GM12878 (cell line): ENCODE measurements at regions not wholly inside any gene's neighbourhood (a gene's known extent, or its start where the extent isn't known, plus 50 kb on each side); places are given as distances from the start of the nearest gene placed in this dataset.

Source experiments
- ATAC-seq: fragments of 200-7000 bp; cut with Tn5 transposase; 3 replicates; pipeline ENCODE4 v1.9.1; 2020; ENCODE audit warnings: mild to moderate bottlenecking, moderate library complexity
- BruUV-seq: library from RNA; stranded (reverse); fragments of 400-500 nt; replicated peaks from 2 replicates; lab custom pipeline; 2021; lab: Mats Ljungman, UMichigan
- CTCF ChIA-PET: fragments of 300-600 bp; sonication (Branson Sonifier 250); formaldehyde crosslinking; extraction: SDS; loops from one replicate; lab custom pipeline; 2021; ENCODE audit warnings: inconsistent platforms; lab: Yijun Ruan, JAX
- POLR2A ChIA-PET: fragments of 350-600 bp; formaldehyde crosslinking; extraction: SDS; loops from one replicate; lab custom pipeline; 2021; ENCODE audit warnings: inconsistent platforms; lab: Charles Lee
- RAD21 ChIA-PET: fragments of 300-600 bp; sonication (Branson Sonifier 250); formaldehyde crosslinking; loops from one replicate; lab custom pipeline; 2023; ENCODE audit warnings: antibody characterized with exemption; ENCODE audit not compliant: unreplicated experiment; lab: Charles Lee
- SMC1A ChIA-PET: fragments of 300-600 bp; sonication (Branson Sonifier 250); formaldehyde crosslinking; loops from one replicate; lab custom pipeline; 2023; ENCODE audit not compliant: unreplicated experiment, uncharacterized antibody; lab: Charles Lee
- DNase-seq: peaks from one replicate; pipeline ENCODE4 v3.0.0-alpha.2; 2011; ENCODE audit warnings: low read depth, low spot score
- FAIRE-seq: peaks from 3 replicates; lab custom pipeline; 2011; peaks lifted over from hg19 to GRCh38; lab: Jason Lieb, UNC
- H2AFZ ChIP-seq: 2 replicates; pipeline ENCODE4 v1.6.0; 2011; ENCODE audit warnings: low read depth, low read length, control low read depth; ENCODE audit not compliant: control insufficient read depth
- H3K27ac ChIP-seq: 2 replicates; pipeline ENCODE4 v1.5.1; 2011; ENCODE audit warnings: control low read depth; ENCODE audit not compliant: control insufficient read depth, insufficient read depth
- H3K27me3 ChIP-seq, 2 experiments: replicated peaks in 1 of 2; 2 replicates each; pipeline versions ENCODE4 v1.6.0 to v1.6.1; 2011; ENCODE audit warnings: low read length in 1 of 2; ENCODE audit not compliant: control insufficient read depth in 2 of 2, insufficient read depth in 2 of 2
- H3K36me3 ChIP-seq, 2 experiments: 2 replicates each; pipeline ENCODE4 v1.5.1; 2011; ENCODE audit warnings: low read length in 1 of 2; ENCODE audit not compliant: control insufficient read depth in 2 of 2, insufficient read depth in 2 of 2
- H3K4me1 ChIP-seq: 2 replicates; pipeline ENCODE4 v1.6.1; 2011; ENCODE audit warnings: mild to moderate bottlenecking, low read length, moderate library complexity, mixed read lengths; ENCODE audit not compliant: control insufficient read depth, insufficient read depth
- H3K4me2 ChIP-seq: 2 replicates; pipeline ENCODE4 v1.6.0; 2011; ENCODE audit warnings: control low read depth; ENCODE audit not compliant: control insufficient read depth, insufficient read depth
- H3K4me3 ChIP-seq: fragments of 200-600 bp; sonication (generic); 2 replicates; pipeline ENCODE4 v1.5.1; 2016
- H3K79me2 ChIP-seq: 2 replicates; pipeline ENCODE4 v1.6.0; 2011; ENCODE audit warnings: low read length; ENCODE audit not compliant: control insufficient read depth, insufficient read depth
- H3K9ac ChIP-seq: 2 replicates; pipeline ENCODE4 v1.8.0; 2011; ENCODE audit warnings: low read length, control low read depth, mixed read lengths; ENCODE audit not compliant: control insufficient read depth, insufficient read depth
- H3K9me3 ChIP-seq: replicated peaks from 3 replicates; pipeline ENCODE4 v1.5.1; 2011; ENCODE audit warnings: mild to moderate bottlenecking, low read length; ENCODE audit not compliant: control insufficient read depth, insufficient read depth
- H4K20me1 ChIP-seq: 2 replicates; pipeline ENCODE4 v1.6.0; 2011; ENCODE audit not compliant: control insufficient read depth, insufficient read depth
- BCL11A ChIP-seq: IDR thresholded peaks from 2 replicates; pipeline ENCODE4 v1.6.1; 2011; ENCODE audit warnings: low read depth, low read length
- DPF2 ChIP-seq: fragments of 450-650 bp; IDR thresholded peaks from 2 replicates; pipeline ENCODE4 v1.6.1; 2017; ENCODE audit warnings: mild to moderate bottlenecking
- IKZF2 ChIP-seq, 2 experiments: fragments of 450-650 bp; IDR thresholded peaks; 2 replicates each; pipeline ENCODE4 v1.6.1; 2017; ENCODE audit warnings: mild to moderate bottlenecking in 2 of 2, moderate library complexity in 2 of 2
- NR2C1 ChIP-seq: fragments of 450-650 bp; IDR thresholded peaks from 2 replicates; pipeline ENCODE4 v1.6.1; 2017; ENCODE audit warnings: antibody characterized with exemption, mild to moderate bottlenecking, moderate library complexity
- SPI1 ChIP-seq: IDR thresholded peaks from 2 replicates; pipeline ENCODE4 v1.6.1; 2011; ENCODE audit warnings: low read depth, mild to moderate bottlenecking, low read length, moderate library complexity, borderline replicate concordance; ENCODE audit not compliant: insufficient read depth
- ZBTB4 ChIP-seq: fragments of 450-650 bp; formaldehyde crosslinking; IDR thresholded peaks from 2 replicates; pipeline ENCODE4 v1.4.0; 2022; ENCODE audit warnings: mild to moderate bottlenecking, moderate library complexity
- WGBS: methylation state at CpG from one replicate; pipeline ENCODE4 v1.1.6; 2016; ENCODE audit warnings: low lambda C conversion rate; ENCODE audit not compliant: insufficient replicate concordance, insufficient coverage; ENCODE audit errors: missing lambda C conversion rate; 5-methylcytosine and 5-hydroxymethylcytosine counted together
- in situ Hi-C: fragments of 300-500 bp; cut with MboI; formaldehyde crosslinking; loops from 9 replicates; pipeline ENCODE4 v1.14.3; 2018; ENCODE audit warnings: mixed read lengths
- intact Hi-C: fragments of 100-400 bp; cut with micrococcal nuclease; formaldehyde crosslinking; loops from one replicate; pipeline ENCODE4 v1.14.2; 2022; ENCODE audit not compliant: unreplicated experiment
- TF ChIP-seq, protein P1 (sequence below): IDR thresholded peaks from 2 replicates; pipeline ENCODE4 v1.6.1; 2012; ENCODE audit warnings: low read depth, low read length, improper control_type of control experiment

GRCh38 chr1:17887661-17888371 lies 132.7 kb downstream of the ACTL8 start:
- FAIRE-seq (no peak), ATAC-seq (no peak), DNase-seq (no peak)
- in situ Hi-C loops, result no loop called here
- Histone ChIP-seq H3K9ac (no peak overlapping the region), H3K9me3 (no peaks in the 10 kb centered on the region), H3K36me3 (no peaks in the 10 kb centered on the region), H3K27me3 (no peaks in the 10 kb centered on the region), H2AFZ (no peak overlapping the region), H3K79me2 (no peaks in the 10 kb centered on the region), H3K4me1 (no peaks in the 10 kb centered on the region), H4K20me1 (no peaks in the 10 kb centered on the region), H3K4me2 (no peak overlapping the region), H3K27ac (no peak overlapping the region), H3K4me3 (no peak overlapping the region)
- POLR2A ChIA-PET, result no interaction called here
- TF ChIP-seq ZBTB4 (CRISPR knock-in tag) (no peak), DPF2 (no peak), NR2C1 (no peak), BCL11A (no peak), SPI1 (no peak), IKZF2 (IDR thresholded peaks at IDR 0.05) (no peak)
- TF ChIP-seq, protein P1, sequence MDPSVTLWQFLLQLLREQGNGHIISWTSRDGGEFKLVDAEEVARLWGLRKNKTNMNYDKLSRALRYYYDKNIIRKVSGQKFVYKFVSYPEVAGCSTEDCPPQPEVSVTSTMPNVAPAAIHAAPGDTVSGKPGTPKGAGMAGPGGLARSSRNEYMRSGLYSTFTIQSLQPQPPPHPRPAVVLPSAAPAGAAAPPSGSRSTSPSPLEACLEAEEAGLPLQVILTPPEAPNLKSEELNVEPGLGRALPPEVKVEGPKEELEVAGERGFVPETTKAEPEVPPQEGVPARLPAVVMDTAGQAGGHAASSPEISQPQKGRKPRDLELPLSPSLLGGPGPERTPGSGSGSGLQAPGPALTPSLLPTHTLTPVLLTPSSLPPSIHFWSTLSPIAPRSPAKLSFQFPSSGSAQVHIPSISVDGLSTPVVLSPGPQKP, result no peak
- intact Hi-C loops, result no loop called here
- CTCF ChIA-PET, result no interaction called here
- RAD21 ChIA-PET, result no interaction called here
- SMC1A ChIA-PET, result no interaction called here
- no TSS peak for BruUV-seq
- 23% methylated on average over 17 of the region's 17 CpGs for WGBS
